B cell (primary cell): ENCODE measurements at regions not wholly inside any gene's neighbourhood (a gene's known extent, or its start where the extent isn't known, plus 50 kb on each side); places are given as distances from the start of the nearest gene placed in this dataset.

Experiments
- ATAC-seq: fragments of 200-7000 bp; cut with Tn5 transposase; one replicate; pipeline ENCODE4 v1.10.0; 2021; ENCODE audit warnings: low read depth, mild to moderate bottlenecking, moderate number of reproducible peaks, moderate library complexity
- CTCF ChIA-PET: fragments of 350-600 bp; sonication (Branson Sonifier 250); formaldehyde crosslinking; loops from one replicate; lab custom pipeline; 2021; ENCODE audit warnings: antibody characterized with exemption, inconsistent platforms; lab: Charles Lee
- POLR2A ChIA-PET: fragments of 350-600 bp; sonication (Branson Sonifier 250); formaldehyde crosslinking; loops from one replicate; lab custom pipeline; 2021; ENCODE audit warnings: antibody characterized with exemption; lab: Charles Lee
- DNase-seq: peaks from one replicate; pipeline ENCODE4 v3.0.0; 2013
- H2AFZ ChIP-seq: 2 replicates; pipeline ENCODE4 v1.6.1; 2012; ENCODE audit warnings: mild to moderate bottlenecking, low read depth, low read length; ENCODE audit not compliant: insufficient read depth, poor library complexity, severe bottlenecking
- H3K27ac ChIP-seq, 2 donors: 1 replicate in 1 of 2; 2 replicates in 1 of 2; pipeline ENCODE4 v1.5.1; 2012 to 2013; ENCODE audit warnings: low read length in 2 of 2, mild to moderate bottlenecking in 2 of 2, moderate library complexity in 1 of 2
- H3K27me3 ChIP-seq, 4 experiments: fragments of 200-600 bp in 1 of 4; sonication (generic) in 1 of 4; replicated peaks in 1 of 4; 1 replicate in 2 of 4; 2 replicates in 2 of 4; pipeline versions ENCODE4 v1.6.1 to v1.7.0; 2013 to 2016; ENCODE audit warnings: low read length in 3 of 4, mild to moderate bottlenecking in 2 of 4, mixed read lengths in 1 of 4, moderate library complexity in 1 of 4; ENCODE audit not compliant: insufficient read depth in 4 of 4, control insufficient read depth in 3 of 4; ENCODE audit errors: control extremely low read depth in 1 of 4
- H3K36me3 ChIP-seq, 2 experiments: replicated peaks in 1 of 2; 1 replicate in 1 of 2; 2 replicates in 1 of 2; pipeline versions ENCODE4 v1.6.1 to v1.7.1; 2013; ENCODE audit warnings: low read length in 1 of 2; ENCODE audit not compliant: insufficient read depth in 2 of 2, control insufficient read depth in 1 of 2; ENCODE audit errors: control extremely low read depth in 1 of 2, extremely low read depth in 1 of 2
- H3K4me1 ChIP-seq, 2 donors: fragments of 200-600 bp in 1 of 2; sonication (generic) in 1 of 2; 1 replicate in 1 of 2; 2 replicates in 1 of 2; pipeline versions ENCODE4 v1.5.1 to v1.6.1; 2013 to 2017; ENCODE audit warnings: low read length in 2 of 2; ENCODE audit not compliant: control insufficient read depth in 2 of 2, insufficient read depth in 2 of 2
- H3K4me2 ChIP-seq: replicated peaks from 2 replicates; pipeline ENCODE3; 2012; ENCODE audit warnings: mild to moderate bottlenecking, low read depth, low read length; ENCODE audit not compliant: poor library complexity, severe bottlenecking
- H3K4me3 ChIP-seq, 5 experiments: fragments of 200-600 bp in 1 of 5; sonication (generic) in 1 of 5; 1 replicate in 3 of 5; 2 replicates in 2 of 5; pipeline versions ENCODE4 v1.5.1 to v1.7.0; 2011 to 2016; ENCODE audit warnings: low read length in 4 of 5, mild to moderate bottlenecking in 4 of 5, low read depth in 2 of 5, control low read depth in 1 of 5, moderate library complexity in 1 of 5; ENCODE audit not compliant: insufficient read depth in 1 of 5; ENCODE audit errors: control extremely low read depth in 1 of 5, extremely low read depth in 1 of 5
- H3K79me2 ChIP-seq: fragments of 200-600 bp; sonication (generic); one replicate; pipeline ENCODE4 v1.6.0; 2016; ENCODE audit warnings: low read length; ENCODE audit not compliant: control insufficient read depth, insufficient read depth
- H3K9ac ChIP-seq: fragments of 200-600 bp; sonication (generic); 2 replicates; pipeline ENCODE4 v1.6.1; 2017; ENCODE audit warnings: mild to moderate bottlenecking, low read length, moderate library complexity
- H3K9me3 ChIP-seq, 3 donors: one replicate each; pipeline versions ENCODE4 v1.6.1 to v1.7.1; 2013; ENCODE audit warnings: low read length in 2 of 3; ENCODE audit not compliant: control insufficient read depth in 2 of 3, insufficient read depth in 1 of 3; ENCODE audit errors: control extremely low read depth in 1 of 3
- H4K20me1 ChIP-seq: 2 replicates; pipeline ENCODE4 v1.6.0; 2012; ENCODE audit warnings: mild to moderate bottlenecking, low read length; ENCODE audit not compliant: insufficient read depth, control insufficient read depth, poor library complexity, severe bottlenecking
- H3K27ac Mint-ChIP-seq: one replicate; pipeline ENCODE4 v1.8.0; 2021; ENCODE audit warnings: mixed read lengths
- H3K27me3 Mint-ChIP-seq: one replicate; pipeline ENCODE4 v1.8.0; 2021; ENCODE audit warnings: mixed read lengths
- H3K4me1 Mint-ChIP-seq: one replicate; pipeline ENCODE4 v1.8.0; 2021; ENCODE audit warnings: mixed read lengths
- H3K4me3 Mint-ChIP-seq: one replicate; pipeline ENCODE4 v1.8.0; 2021; ENCODE audit warnings: mixed read lengths
- H3K9me3 Mint-ChIP-seq: one replicate; pipeline ENCODE4 v1.8.0; 2022; ENCODE audit warnings: mixed read lengths; ENCODE audit not compliant: insufficient read depth
- EZH2 ChIP-seq: IDR thresholded peaks from 2 replicates; pipeline ENCODE4 v1.6.1; 2012; ENCODE audit warnings: borderline replicate concordance, low read depth, mild to moderate bottlenecking, moderate library complexity, low read length; ENCODE audit not compliant: insufficient read depth, poor library complexity, severe bottlenecking
- WGBS: methylation state at CpG from one replicate; pipeline ENCODE4 v1.1.5; 2013; ENCODE audit warnings: missing lambda C conversion rate; ENCODE audit not compliant: insufficient coverage; 5-methylcytosine and 5-hydroxymethylcytosine counted together
- intact Hi-C: fragments of 100-400 bp; cut with micrococcal nuclease; formaldehyde crosslinking; loops from one replicate; pipeline ENCODE4 v1.10.0; 2022
- TF ChIP-seq, protein P1 (sequence below): fragments of 200-600 bp; IDR thresholded peaks from one replicate; pipeline ENCODE4 v1.8.0; 2022; ENCODE audit warnings: antibody characterized with exemption, mild to moderate bottlenecking

GRCh38 chr9:76557674-76558225 is 98.8 kb downstream of the GCNT1 start:
- 100% methylated on average over 1 of the region's 1 CpG for WGBS
- TF ChIP-seq, protein P1, sequence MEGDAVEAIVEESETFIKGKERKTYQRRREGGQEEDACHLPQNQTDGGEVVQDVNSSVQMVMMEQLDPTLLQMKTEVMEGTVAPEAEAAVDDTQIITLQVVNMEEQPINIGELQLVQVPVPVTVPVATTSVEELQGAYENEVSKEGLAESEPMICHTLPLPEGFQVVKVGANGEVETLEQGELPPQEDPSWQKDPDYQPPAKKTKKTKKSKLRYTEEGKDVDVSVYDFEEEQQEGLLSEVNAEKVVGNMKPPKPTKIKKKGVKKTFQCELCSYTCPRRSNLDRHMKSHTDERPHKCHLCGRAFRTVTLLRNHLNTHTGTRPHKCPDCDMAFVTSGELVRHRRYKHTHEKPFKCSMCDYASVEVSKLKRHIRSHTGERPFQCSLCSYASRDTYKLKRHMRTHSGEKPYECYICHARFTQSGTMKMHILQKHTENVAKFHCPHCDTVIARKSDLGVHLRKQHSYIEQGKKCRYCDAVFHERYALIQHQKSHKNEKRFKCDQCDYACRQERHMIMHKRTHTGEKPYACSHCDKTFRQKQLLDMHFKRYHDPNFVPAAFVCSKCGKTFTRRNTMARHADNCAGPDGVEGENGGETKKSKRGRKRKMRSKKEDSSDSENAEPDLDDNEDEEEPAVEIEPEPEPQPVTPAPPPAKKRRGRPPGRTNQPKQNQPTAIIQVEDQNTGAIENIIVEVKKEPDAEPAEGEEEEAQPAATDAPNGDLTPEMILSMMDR = no peak
- no peak for TF ChIP-seq EZH2
- Histone ChIP-seq H3K4me1 (peaks cover 41 to 46% of the 10 kb centered on the region in 2 donors), H3K36me3 (no peaks in the 10 kb centered on the region), H3K4me2 (no peak overlapping the region), H4K20me1 (no peaks in the 10 kb centered on the region), H3K27ac (no peak overlapping the region), H3K9ac (no peak overlapping the region), H3K79me2 (no peaks in the 10 kb centered on the region), H3K4me3 (no peak overlapping the region), H2AFZ (no peak overlapping the region), H3K9me3 (peaks cover 0 to 7% (median 3%) of the 10 kb centered on the region in 3 donors), H3K27me3 (no peaks in the 10 kb centered on the region)
- Mint-ChIP-seq H3K4me1 (peaks cover 46% of the 10 kb centered on the region), H3K4me3 (no peak overlapping the region), H3K27me3 (no peaks in the 10 kb centered on the region), H3K27ac (no peak overlapping the region), H3K9me3 (peaks cover 2% of the 10 kb centered on the region)
- CTCF ChIA-PET = no interaction called here
- ATAC-seq = no peak
- intact Hi-C loops = no loop called here
- POLR2A ChIA-PET = no interaction called here
- DNase-seq = no peak

DNA sequence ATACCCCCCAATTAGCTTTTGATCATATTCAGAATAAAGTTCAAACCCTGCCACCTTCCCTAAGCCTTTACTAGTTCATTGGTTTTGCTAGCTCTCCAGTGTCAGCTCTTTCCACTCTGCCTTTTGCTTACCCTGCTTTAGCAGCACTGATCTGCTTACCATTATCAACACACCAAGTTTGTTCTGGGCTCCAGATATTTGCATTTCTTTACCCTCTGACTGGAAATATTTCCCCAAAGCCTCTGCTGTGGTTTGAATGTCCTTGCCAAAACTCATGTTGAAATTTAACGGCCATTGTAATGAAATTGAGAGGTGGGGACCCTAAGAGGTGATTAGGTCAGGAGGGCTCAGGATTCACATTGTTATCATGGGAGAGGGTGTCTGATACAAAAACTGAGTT is 99.5 kb downstream of the GCNT1 start:
- peaks cover 53% of the 10 kb centered on the region for H3K4me1 Mint-ChIP-seq
- Histone ChIP-seq H3K36me3 (no peaks in the 10 kb centered on the region), H3K27ac (no peak overlapping the region), H3K4me1 (peaks cover 48 to 53% of the 10 kb centered on the region in 2 donors), H3K9ac (no peak overlapping the region), H2AFZ (no peak overlapping the region), H3K4me2 (no peak overlapping the region), H4K20me1 (no peaks in the 10 kb centered on the region), H3K27me3 (no peaks in the 10 kb centered on the region), H3K4me3 (no peak overlapping the region), H3K79me2 (no peaks in the 10 kb centered on the region), H3K9me3 (peaks cover 0 to 7% (median 3%) of the 10 kb centered on the region in 3 donors)
- H3K27ac Mint-ChIP-seq = no peak overlapping the region
- POLR2A ChIA-PET = no interaction called here
- CTCF ChIA-PET = no interaction called here
- ATAC-seq = no peak
- TF ChIP-seq, protein P1 = no peak
- TF ChIP-seq EZH2 = no peak
- intact Hi-C loops = no loop called here
- H3K27me3 Mint-ChIP-seq = no peaks in the 10 kb centered on the region
- no peak for DNase-seq
- H3K9me3 Mint-ChIP-seq = peaks cover 2% of the 10 kb centered on the region
- WGBS = no CpG with 5 or more reads among the region's 1 CpG
- no peak overlapping the region for H3K4me3 Mint-ChIP-seq
